Endothelial cell of umbilical vein (primary cell): ENCODE measurements at regions not wholly inside any gene's neighbourhood (a gene's known extent, or its start where the extent isn't known, plus 50 kb on each side); places are given as distances from the start of the nearest gene placed in this dataset.
"Not testable (repeated sequence)": the region's sequence is repeated elsewhere in the genome, so short reads cannot be mapped to it uniquely, and the experiment has no call there.

Experiments
- BruUV-seq: library from RNA; stranded (reverse); fragments of 400-500 nt; replicated peaks from 2 replicates; lab custom pipeline; 2021; lab: Mats Ljungman, UMichigan
- CTCF ChIA-PET: fragments of 300-600, 350-600 bp; sonication (Branson Sonifier 250); formaldehyde crosslinking; loops from one replicate; lab custom pipeline; 2021; ENCODE audit warnings: antibody characterized with exemption, inconsistent platforms; lab: Charles Lee
- POLR2A ChIA-PET: fragments of 300-600, 350-600 bp; sonication (Branson Sonifier 250); formaldehyde crosslinking; loops from one replicate; lab custom pipeline; 2021; ENCODE audit warnings: antibody characterized with exemption, inconsistent platforms; lab: Charles Lee
- DNase-seq: peaks from one replicate; pipeline ENCODE4 v3.0.0-alpha.2; 2011; ENCODE audit warnings: low read depth, low spot score
- FAIRE-seq: peaks from 2 replicates; lab custom pipeline; 2011; peaks lifted over from hg19 to GRCh38; lab: Jason Lieb, UNC
- H2AFZ ChIP-seq: 2 replicates; pipeline ENCODE4 v1.6.0; 2012; ENCODE audit warnings: low read depth, low read length, control low read depth, inconsistent platforms
- H3K27ac ChIP-seq: 2 replicates; pipeline ENCODE4 v1.5.1; 2011; ENCODE audit warnings: low read depth, mild to moderate bottlenecking, control low read depth, low read length, moderate library complexity; ENCODE audit not compliant: insufficient read depth
- H3K27me3 ChIP-seq, 2 experiments: 2 replicates each; pipeline versions ENCODE4 v1.6.0 to v1.6.1; 2011; ENCODE audit warnings: low read length in 2 of 2, mixed read lengths in 1 of 2; ENCODE audit not compliant: control insufficient read depth in 2 of 2, insufficient read depth in 2 of 2
- H3K36me3 ChIP-seq, 2 experiments: 2 replicates in 1 of 2; 3 replicates in 1 of 2; pipeline ENCODE4 v1.5.1; 2011; ENCODE audit warnings: low read length in 2 of 2, mild to moderate bottlenecking in 1 of 2, moderate library complexity in 1 of 2; ENCODE audit not compliant: control insufficient read depth in 2 of 2, insufficient read depth in 2 of 2; ENCODE audit errors: extremely low read depth in 1 of 2
- H3K4me1 ChIP-seq: 3 replicates; pipeline ENCODE4 v1.5.1; 2011; ENCODE audit warnings: mild to moderate bottlenecking, low read length; ENCODE audit not compliant: control insufficient read depth, insufficient read depth; ENCODE audit errors: extremely low read depth
- H3K4me2 ChIP-seq: 2 replicates; pipeline ENCODE4 v1.6.1; 2011; ENCODE audit warnings: low read length, control low read depth, mixed read lengths; ENCODE audit not compliant: insufficient read depth
- H3K4me3 ChIP-seq, 3 experiments: fragments of 200-600 bp in 1 of 3; sonication (generic), shearing (Covaris generic) in 1 of 3; replicated peaks in 1 of 3; 2 replicates each; pipeline ENCODE4 v1.5.1; 2011 to 2016; ENCODE audit warnings: control low read depth in 3 of 3, low read length in 3 of 3, mild to moderate bottlenecking in 2 of 3, inconsistent platforms in 1 of 3, low read depth in 1 of 3, moderate library complexity in 1 of 3; ENCODE audit not compliant: insufficient read depth in 1 of 3
- H3K79me2 ChIP-seq: 2 replicates; pipeline ENCODE4 v1.6.0; 2012; ENCODE audit warnings: low read length, inconsistent platforms; ENCODE audit not compliant: control insufficient read depth, insufficient read depth
- H3K9ac ChIP-seq: replicated peaks from 2 replicates; pipeline ENCODE3; 2011; ENCODE audit warnings: low read length, control low read depth; ENCODE audit not compliant: insufficient read depth; ENCODE audit errors: extremely low read depth
- H3K9me1 ChIP-seq: replicated peaks from 3 replicates; pipeline ENCODE4 v1.6.0; 2011; ENCODE audit warnings: mild to moderate bottlenecking, low read length; ENCODE audit not compliant: control insufficient read depth, insufficient read depth; ENCODE audit errors: extremely low read depth
- H3K9me3 ChIP-seq: replicated peaks from 2 replicates; pipeline ENCODE4 v1.5.1; 2012; ENCODE audit warnings: low read length, inconsistent platforms; ENCODE audit not compliant: control insufficient read depth, insufficient read depth
- H4K20me1 ChIP-seq: replicated peaks from 2 replicates; pipeline ENCODE3; 2011; ENCODE audit warnings: mild to moderate bottlenecking, low read length; ENCODE audit not compliant: control insufficient read depth, insufficient read depth; ENCODE audit errors: extremely low read depth
- CTCF ChIP-seq, 2 donors: IDR thresholded peaks; 1 replicate in 1 of 2; 2 replicates in 1 of 2; pipeline ENCODE4 v1.5.1; 2011; ENCODE audit warnings: low read length in 2 of 2, mild to moderate bottlenecking in 2 of 2, moderate library complexity in 2 of 2, control low read depth in 1 of 2, inconsistent platforms in 1 of 2, low read depth in 1 of 2; ENCODE audit not compliant: insufficient read depth in 1 of 2; ENCODE audit errors: extremely low read depth in 1 of 2
- EZH2 ChIP-seq: IDR thresholded peaks from 2 replicates; pipeline ENCODE4 v1.6.1; 2012; ENCODE audit warnings: borderline replicate concordance, low read depth, mild to moderate bottlenecking, moderate library complexity, low read length, inconsistent platforms; ENCODE audit not compliant: severe bottlenecking
- FOS ChIP-seq: IDR thresholded peaks from 2 replicates; pipeline ENCODE4 v1.6.1; 2011; ENCODE audit warnings: mild to moderate bottlenecking, low read length, moderate library complexity, borderline replicate concordance; ENCODE audit not compliant: insufficient read depth
- JUN ChIP-seq: IDR thresholded peaks from 2 replicates; pipeline ENCODE4 v1.6.1; 2011; ENCODE audit warnings: borderline replicate concordance, low read depth; ENCODE audit not compliant: insufficient read length, insufficient read depth
- MYC ChIP-seq: IDR thresholded peaks from one replicate; pipeline ENCODE4 v1.6.1; 2011; ENCODE audit warnings: mild to moderate bottlenecking, low read depth, low read length
- POLR2A ChIP-seq: IDR thresholded peaks from 2 replicates; pipeline ENCODE4 v1.6.1; 2012; ENCODE audit warnings: low read depth, mild to moderate bottlenecking, control low read depth, low read length
- POLR2AphosphoS5 ChIP-seq: IDR thresholded peaks from 2 replicates; pipeline ENCODE4 v1.6.1; 2012; ENCODE audit warnings: low read depth, mild to moderate bottlenecking, control low read depth, low read length, moderate library complexity; ENCODE audit not compliant: insufficient read depth
- dilution Hi-C: fragments of 300-500 bp; cut with MboI; formaldehyde crosslinking; loops from one replicate; pipeline ENCODE4 v1.15.0; 2019; ENCODE audit warnings: low sequenced_read_pairs; ENCODE audit not compliant: extremely low pct_ligation_motif_present
- intact Hi-C: fragments of 100-400 bp; cut with micrococcal nuclease; formaldehyde crosslinking; loops from one replicate; pipeline ENCODE4 v1.10.0; 2022
- TF ChIP-seq, protein P1 (sequence below): IDR thresholded peaks from 2 replicates; pipeline ENCODE4 v1.6.1; 2011; ENCODE audit not compliant: insufficient read depth, insufficient read length

GRCh38 chrX:27132862-27133261 is 330.3 kb downstream of the PPP4R3C start:
- peak; percentile 77 for FAIRE-seq
- Histone ChIP-seq H2AFZ (no peak overlapping the region), H3K9ac (peak overlapping the region; percentile 16), H3K79me2 (no peaks in the 10 kb centered on the region), H3K4me3 (no peak overlapping the region), H3K27me3 (no peaks in the 10 kb centered on the region), H3K27ac (peak overlapping the region; percentile 34), H4K20me1 (no peaks in the 10 kb centered on the region), H3K36me3 (no peaks in the 10 kb centered on the region), H3K4me1 (no peaks in the 10 kb centered on the region), H3K9me3 (no peaks in the 10 kb centered on the region), H3K4me2 (no peak overlapping the region), H3K9me1 (no peaks in the 10 kb centered on the region)
- POLR2A ChIA-PET: no interaction called here
- TF ChIP-seq, protein P1, sequence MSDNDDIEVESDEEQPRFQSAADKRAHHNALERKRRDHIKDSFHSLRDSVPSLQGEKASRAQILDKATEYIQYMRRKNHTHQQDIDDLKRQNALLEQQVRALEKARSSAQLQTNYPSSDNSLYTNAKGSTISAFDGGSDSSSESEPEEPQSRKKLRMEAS: no peak
- TF ChIP-seq MYC: no peak
- no peak for TF ChIP-seq CTCF (IDR thresholded peaks at IDR 0.05; ENCODE audit: extremely low read depth in 1 of 2, insufficient read depth in 1 of 2, low read depth in 1 of 2, low read length in 2 of 2)
- no peak for TF ChIP-seq EZH2
- no peak for TF ChIP-seq FOS
- no peak for TF ChIP-seq POLR2A
- TF ChIP-seq JUN: no peak
- no peak for TF ChIP-seq POLR2AphosphoS5
- BruUV-seq: no TSS peak
- intact Hi-C loops: loop anchor here (2.0 to 10.0 kb wide), 3 partner anchors 172 to 344 kb away; no protein-coding TSS in a partner anchor
- DNase-seq: peak; percentile 85
- CTCF ChIA-PET: no interaction called here
- dilution Hi-C loops: no loop called here

GRCh38 chrX:27087176-27087575 is 376.0 kb downstream of the PPP4R3C start:
- H4K20me1 ChIP-seq, H3K9me1 ChIP-seq, H3K9me3 ChIP-seq, BruUV-seq, H3K4me2 ChIP-seq, H3K36me3 ChIP-seq, H3K27ac ChIP-seq, H3K9ac ChIP-seq, H3K4me1 ChIP-seq, POLR2A ChIA-PET, DNase-seq, H3K4me3 ChIP-seq, H3K79me2 ChIP-seq, FAIRE-seq, H2AFZ ChIP-seq, dilution Hi-C loops, intact Hi-C loops, CTCF ChIA-PET, H3K27me3 ChIP-seq: not testable (repeated sequence)
